Stimulated activated CD4-positive, alpha-beta T cell treated with anti-CD3 and anti-CD28 coated beads, TNF-alpha, amount 100 ng/mL, for 1 hour (primary cell): ENCODE measurements at regions not wholly inside any gene's neighbourhood (a gene's known extent, or its start where the extent isn't known, plus 50 kb on each side); places are given as distances from the start of the nearest gene placed in this dataset.
"Not testable (repeated sequence)": the region's sequence is repeated elsewhere in the genome, so short reads cannot be mapped to it uniquely, and the experiment has no call there.

Experiments
- DNase-seq, 3 donors: peaks; one replicate each; pipeline ENCODE4 v3.0.0-alpha.2; 2020; ENCODE audit warnings: low read depth in 3 of 3, low spot score in 1 of 3

DNA sequence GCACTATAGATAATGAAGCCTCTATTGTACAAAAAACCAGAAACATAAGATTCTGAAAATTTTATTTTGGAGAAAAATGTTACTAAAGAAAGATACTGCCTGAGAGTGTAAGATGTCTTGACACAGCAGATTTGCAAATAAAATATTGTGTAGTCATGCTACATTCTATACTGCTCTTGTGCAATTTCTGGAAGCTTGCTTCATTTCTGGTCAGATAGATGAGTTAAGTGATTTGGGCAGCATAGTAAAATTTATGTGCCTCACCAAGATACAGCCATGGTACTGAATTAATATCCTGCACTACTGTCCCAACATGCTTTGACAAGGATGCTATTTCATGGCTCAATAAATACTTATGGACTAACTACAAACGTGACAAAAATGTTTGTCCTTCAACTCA is 55.1 kb upstream of the STARD13 start:
- DNase-seq = no peak

DNA sequence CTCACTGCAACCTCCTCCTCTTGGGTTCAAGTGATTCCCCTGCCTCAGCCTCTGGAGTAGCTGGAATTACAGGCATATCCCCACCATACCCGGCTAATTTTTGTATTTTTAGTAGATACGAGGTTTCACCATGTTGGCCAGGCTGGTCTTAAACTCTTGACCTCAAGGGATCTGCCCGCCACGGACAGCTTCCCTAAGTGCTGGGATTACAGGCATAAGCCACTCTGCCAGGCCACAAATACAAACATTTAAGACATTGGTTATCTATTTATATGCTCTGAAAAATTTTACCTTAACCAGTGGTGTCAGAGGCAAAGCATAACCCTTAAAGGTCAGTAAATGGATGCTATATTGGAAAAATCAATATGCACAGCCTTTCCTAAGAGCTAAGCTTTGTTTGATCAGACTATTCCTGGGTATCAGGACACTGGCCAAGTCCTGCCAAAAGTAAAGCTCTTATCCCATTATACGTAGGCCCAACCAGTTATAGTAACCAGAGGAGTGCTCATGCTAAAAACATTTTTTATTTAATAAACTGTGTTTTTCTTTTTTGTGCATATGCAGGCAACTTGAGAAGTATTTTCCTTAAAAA is 56.4 kb upstream of the STARD13 start:
- DNase-seq = no peak

- DNase-seq = no peak
Observed at GRCh38 chr13:33345842-33346241, 60.3 kb upstream of the STARD13 start.

GRCh38 chr13:33347861-33348260 is 62.3 kb upstream of the STARD13 start:
- DNase-seq = no peak

DNA sequence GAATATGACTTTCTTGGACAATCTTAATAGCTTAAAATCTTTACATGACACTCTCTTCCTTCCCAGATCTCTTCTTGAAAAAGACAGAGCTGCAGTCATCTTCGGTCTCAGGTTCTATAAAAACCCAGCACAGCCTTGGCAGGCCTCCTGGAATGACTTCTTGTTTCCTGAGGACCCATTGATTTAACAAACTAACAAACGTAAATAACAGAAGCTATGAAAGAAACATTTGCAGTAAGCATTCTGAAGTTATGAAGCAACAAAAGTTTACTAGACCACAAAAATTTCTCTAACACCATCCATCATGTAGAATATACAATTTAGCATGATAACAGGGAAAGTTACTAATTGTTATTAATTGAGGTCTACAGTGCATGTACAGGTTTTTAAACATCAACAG is 62.8 kb upstream of the STARD13 start:
- no peak for DNase-seq

DNA sequence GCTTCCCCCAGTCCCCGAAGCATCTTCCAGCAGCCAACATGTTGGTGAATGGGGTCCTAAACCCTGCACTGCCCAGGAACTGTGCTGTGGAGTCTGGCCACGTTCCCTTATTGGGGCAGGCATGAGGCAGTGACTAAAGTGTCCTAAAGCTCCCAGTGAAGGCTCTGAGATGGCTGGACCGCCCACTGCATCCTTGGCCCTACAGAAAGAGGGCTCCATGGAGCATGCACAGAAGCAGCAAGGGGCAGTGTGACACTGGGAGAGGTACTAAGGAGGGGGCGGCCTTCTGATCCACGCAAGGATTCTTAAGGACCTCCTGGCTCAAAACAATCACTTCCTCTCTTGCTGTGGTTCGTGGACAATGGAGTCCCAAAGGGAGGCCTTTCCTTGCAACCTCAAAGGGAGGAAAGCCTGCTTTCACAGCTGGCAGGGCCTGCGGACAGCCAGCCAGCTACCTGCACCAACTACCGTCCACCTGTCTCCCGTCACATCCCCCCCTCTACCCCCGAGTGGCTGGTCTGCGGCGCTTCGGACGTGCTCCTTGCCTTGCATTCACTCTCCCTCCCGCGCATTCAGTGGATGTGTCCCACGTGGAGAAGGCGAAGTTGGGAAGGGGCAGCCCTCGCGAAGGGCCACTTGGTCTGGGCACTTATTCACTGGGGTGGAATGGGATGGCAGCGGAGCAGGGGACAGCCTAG is 63.9 kb upstream of the STARD13 start:
- no peak for DNase-seq

DNA sequence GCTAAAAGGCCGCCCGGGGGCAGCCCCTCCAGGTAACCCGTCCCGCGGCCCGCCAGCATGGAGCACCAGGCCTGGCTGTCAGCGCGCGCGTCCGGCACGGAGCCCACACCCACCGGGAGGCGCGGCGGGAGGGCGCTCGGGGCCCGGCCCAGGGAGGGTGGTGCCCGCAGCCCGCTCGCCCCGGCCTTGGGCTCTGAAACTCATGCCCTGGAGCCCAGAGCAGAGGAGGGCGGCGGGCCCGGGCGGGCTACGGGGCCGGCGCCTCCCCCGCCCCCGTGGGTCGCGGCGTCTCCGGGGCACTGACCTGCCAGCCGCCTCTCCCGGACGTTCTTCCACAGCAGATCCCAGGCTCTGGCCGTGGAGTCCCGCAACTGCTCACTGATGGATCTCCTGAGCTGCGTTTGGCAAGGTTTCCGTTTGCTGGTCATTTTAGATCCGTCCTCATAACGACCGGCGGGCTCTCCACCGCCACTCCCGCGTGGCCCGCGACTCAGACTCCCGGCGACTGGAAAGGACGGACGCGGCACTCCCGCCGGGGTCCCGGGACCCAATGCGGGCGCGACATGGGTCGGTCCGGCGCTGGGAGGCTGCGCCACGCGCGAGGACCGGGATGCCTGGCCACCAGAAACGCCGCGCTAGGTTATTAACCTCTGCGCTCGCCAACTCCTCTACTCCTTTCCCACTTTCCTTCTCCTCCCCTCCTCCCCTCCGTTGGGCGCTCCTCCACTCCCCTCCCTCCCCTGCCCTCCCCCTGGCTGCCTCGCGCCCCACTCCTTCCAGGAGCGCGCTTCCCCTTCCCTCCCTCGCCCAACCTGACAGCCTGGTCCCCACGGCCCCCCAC is 64.7 kb upstream of the STARD13 start:
- DNase-seq = no peak

- DNase-seq = no peak
Observed at GRCh38 chr13:33351319-33351718, 65.8 kb upstream of the STARD13 start.

GRCh38 chr13:33352041-33352440 is 66.5 kb upstream of the STARD13 start:
- DNase-seq = no peak

- DNase-seq = no peak
Observed at GRCh38 chr13:33352526-33352925, 67.0 kb upstream of the STARD13 start.

- DNase-seq = no peak
Observed at GRCh38 chr13:33353210-33353609, 67.7 kb upstream of the STARD13 start.

DNA sequence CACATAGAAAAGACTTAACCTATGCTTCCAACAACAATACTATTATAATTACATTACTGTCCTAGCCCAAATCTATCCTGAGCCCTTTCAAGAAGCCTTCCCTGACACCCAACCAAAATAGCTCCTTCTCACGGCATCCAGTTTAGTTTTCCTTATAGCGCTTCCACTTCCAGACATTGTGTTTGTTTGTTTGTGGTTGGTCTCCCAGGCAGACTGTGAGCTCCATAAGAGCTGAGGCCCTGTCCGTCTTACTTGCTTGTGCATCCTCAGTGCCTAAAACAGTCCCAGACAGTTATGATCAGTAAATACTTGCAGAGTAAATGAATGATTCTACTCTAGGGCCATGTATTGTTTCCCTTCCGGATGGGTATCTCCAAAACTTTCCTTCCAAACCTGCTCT is 68.1 kb upstream of the STARD13 start:
- DNase-seq = no peak

DNA sequence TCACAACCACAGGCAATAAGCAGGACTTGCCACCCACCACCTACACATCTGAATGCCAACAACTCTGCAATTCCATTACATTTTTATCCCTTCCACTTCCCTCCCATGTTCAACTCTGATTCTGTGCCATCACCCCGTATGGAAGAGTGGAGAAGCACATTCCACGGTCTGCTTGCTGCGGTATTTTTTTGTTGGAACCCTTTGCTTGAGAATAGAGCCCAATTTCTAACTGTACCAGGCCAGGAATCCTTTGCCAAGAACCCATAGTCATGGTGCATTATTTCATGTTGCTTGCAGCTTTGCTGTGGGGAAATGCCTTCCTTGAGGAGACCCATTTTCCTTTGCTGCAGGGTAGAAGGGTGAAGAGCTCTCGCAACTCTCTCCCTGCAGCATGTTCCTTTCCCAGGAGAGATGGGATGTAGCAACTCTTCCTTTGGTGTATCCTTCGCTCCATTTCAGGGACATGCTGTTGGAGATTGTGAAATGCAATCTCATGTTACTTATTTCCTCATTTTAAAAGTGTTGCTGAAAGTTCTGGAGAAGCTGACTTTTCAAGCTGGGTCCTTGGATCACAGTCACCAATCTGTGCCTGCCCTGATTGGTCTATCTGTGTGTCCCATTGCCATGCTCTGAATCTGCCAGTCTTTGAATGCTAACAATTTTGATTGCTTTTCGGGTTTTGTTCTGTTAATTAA is 69.8 kb upstream of the STARD13 start:
- no peak for DNase-seq

DNA sequence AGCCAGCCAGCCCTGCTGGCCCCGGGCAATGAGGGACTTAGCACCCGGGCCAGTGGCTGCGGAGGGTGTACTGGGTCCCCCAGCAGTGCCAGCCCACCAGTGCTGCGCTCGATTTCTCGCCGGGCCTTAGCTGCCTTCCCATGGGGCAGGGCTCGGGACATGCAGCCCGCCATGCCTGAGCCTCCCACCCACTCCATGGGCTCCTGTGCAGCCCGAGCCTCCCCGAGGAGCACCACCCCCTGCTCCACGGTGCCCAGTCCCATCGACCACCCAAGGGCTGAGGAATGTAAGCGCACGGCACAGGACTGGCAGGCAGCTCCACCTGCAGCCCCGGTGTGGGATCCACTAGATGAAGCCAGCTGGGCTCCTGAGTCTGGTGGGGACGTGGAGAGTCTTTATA is 72.5 kb upstream of the STARD13 start:
- DNase-seq = not testable (repeated sequence)

GRCh38 chr13:33362986-33363727 is 77.6 kb upstream of the STARD13 start:
- no peak for DNase-seq

DNA sequence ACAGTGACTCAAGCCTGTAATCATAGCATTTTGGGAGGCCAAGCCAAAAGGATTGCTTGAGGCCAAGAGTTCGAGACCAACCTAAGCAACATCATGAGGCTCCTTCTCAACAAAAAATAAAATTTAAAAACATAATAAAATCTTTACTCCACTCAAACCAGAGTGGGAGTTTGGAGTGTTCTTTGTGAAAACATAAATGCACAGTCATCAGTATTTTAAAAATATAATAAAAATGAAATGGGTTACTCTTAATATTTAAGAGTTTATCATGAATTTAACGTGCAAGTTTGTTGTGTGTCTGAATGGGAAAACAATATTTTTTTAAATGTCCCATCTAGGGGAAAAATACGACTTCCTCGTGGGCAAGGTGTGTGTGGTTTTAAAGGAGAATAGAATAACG is 78.6 kb upstream of the STARD13 start:
- DNase-seq = no peak

GRCh38 chr13:33366469-33367062 is 81.0 kb upstream of the STARD13 start:
- no peak for DNase-seq

DNA sequence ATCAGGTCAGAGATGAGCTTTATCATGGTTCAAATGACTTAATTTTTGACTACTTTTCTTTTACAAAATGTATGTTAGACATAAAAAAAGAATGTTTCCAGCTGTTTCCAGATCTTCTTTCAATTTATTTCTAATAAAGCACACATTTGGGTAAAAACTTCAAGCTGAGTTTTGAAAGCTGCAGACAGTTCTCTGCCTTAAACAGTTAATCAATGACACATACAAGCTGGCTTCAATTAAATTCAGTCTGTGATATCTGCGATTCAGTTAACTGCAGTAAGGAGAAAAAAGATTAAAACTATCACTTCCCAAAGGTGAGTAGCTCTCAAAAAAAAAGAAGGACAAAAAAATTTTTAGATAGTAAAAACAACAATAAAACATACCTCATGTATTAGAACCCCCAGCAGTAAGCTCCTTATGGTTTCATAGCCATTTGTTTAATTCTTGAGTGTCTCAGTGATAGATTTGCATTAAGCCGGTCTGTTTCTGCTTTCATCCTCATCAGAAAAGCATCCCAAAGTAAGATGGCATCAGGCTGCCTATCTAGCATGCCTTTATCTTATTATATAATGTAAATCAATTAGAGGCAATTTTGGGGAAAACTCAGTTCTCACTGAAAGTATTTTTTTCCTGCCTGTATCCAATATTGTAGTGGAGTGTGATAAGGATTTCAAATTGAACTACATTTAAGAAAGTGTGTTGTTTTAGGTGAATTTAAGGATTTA is 81.8 kb upstream of the STARD13 start:
- DNase-seq = no peak

- no peak for DNase-seq
Observed at GRCh38 chr13:33367926-33368325, 82.4 kb upstream of the STARD13 start.

GRCh38 chr13:33369073-33369472 is 83.5 kb upstream of the STARD13 start:
- DNase-seq = no peak
